ENCODE measurements at regions not wholly inside any gene's neighbourhood (a gene's known extent, or its start where the extent isn't known, plus 50 kb on each side); places are given as distances from the start of the nearest gene placed in this dataset.

- H3K4me1 Mint-ChIP-seq: no peaks in the 10 kb centered on the region
- no peaks in the 10 kb centered on the region for H3K9me3 Mint-ChIP-seq
- H3K27me3 Mint-ChIP-seq (ENCODE audit: low read depth): peaks cover 3% of the 10 kb centered on the region
- no peak overlapping the region for H3K27ac Mint-ChIP-seq
- H3K4me3 Mint-ChIP-seq: no peak overlapping the region
- no peak for TF ChIP-seq CTCF (IDR thresholded peaks at IDR 0.05; ENCODE audit: unreplicated experiment in 3 of 3)
- no peaks in the 10 kb centered on the region for H3K36me3 Mint-ChIP-seq (ENCODE audit: low read depth)
Observed at GRCh38 chr4:73001885-73002284, 67.6 kb downstream of the COX18 start.

- TF ChIP-seq CTCF (IDR thresholded peaks at IDR 0.05; ENCODE audit: unreplicated experiment in 3 of 3): no peak
- no peaks in the 10 kb centered on the region for H3K4me1 Mint-ChIP-seq
- H3K4me3 Mint-ChIP-seq: no peak overlapping the region
- H3K27me3 Mint-ChIP-seq (ENCODE audit: low read depth): no peaks in the 10 kb centered on the region
- H3K36me3 Mint-ChIP-seq (ENCODE audit: low read depth): no peaks in the 10 kb centered on the region
- no peaks in the 10 kb centered on the region for H3K9me3 Mint-ChIP-seq
- H3K27ac Mint-ChIP-seq: no peak overlapping the region
Observed at GRCh38 chr4:72997409-72997808, 72.1 kb downstream of the COX18 start.

GRCh38 chr4:72994670-72995069 lies 74.8 kb downstream of the COX18 start:
- H3K9me3 Mint-ChIP-seq: no peaks in the 10 kb centered on the region
- H3K4me3 Mint-ChIP-seq: no peak overlapping the region
- no peak for TF ChIP-seq CTCF (IDR thresholded peaks at IDR 0.05; ENCODE audit: unreplicated experiment in 3 of 3)
- H3K36me3 Mint-ChIP-seq (ENCODE audit: low read depth): no peaks in the 10 kb centered on the region
- H3K27ac Mint-ChIP-seq: no peak overlapping the region
- H3K4me1 Mint-ChIP-seq: no peaks in the 10 kb centered on the region
- no peaks in the 10 kb centered on the region for H3K27me3 Mint-ChIP-seq (ENCODE audit: low read depth)

GRCh38 chr4:72993876-72994275 lies 75.6 kb downstream of the COX18 start:
- H3K36me3 Mint-ChIP-seq (ENCODE audit: low read depth): no peaks in the 10 kb centered on the region
- H3K4me3 Mint-ChIP-seq: no peak overlapping the region
- TF ChIP-seq CTCF (IDR thresholded peaks at IDR 0.05; ENCODE audit: unreplicated experiment in 3 of 3): no peak
- H3K4me1 Mint-ChIP-seq: no peaks in the 10 kb centered on the region
- H3K27me3 Mint-ChIP-seq (ENCODE audit: low read depth): no peaks in the 10 kb centered on the region
- no peak overlapping the region for H3K27ac Mint-ChIP-seq
- no peaks in the 10 kb centered on the region for H3K9me3 Mint-ChIP-seq

GRCh38 chr4:72991873-72992272 lies 77.6 kb downstream of the COX18 start:
- Mint-ChIP-seq H3K4me1 (no peaks in the 10 kb centered on the region), H3K36me3 (ENCODE audit: low read depth) (no peaks in the 10 kb centered on the region), H3K9me3 (no peaks in the 10 kb centered on the region), H3K4me3 (no peak overlapping the region), H3K27ac (no peak overlapping the region), H3K27me3 (ENCODE audit: low read depth) (no peaks in the 10 kb centered on the region)
- TF ChIP-seq CTCF (IDR thresholded peaks at IDR 0.05; ENCODE audit: unreplicated experiment in 3 of 3): no peak

- TF ChIP-seq CTCF (IDR thresholded peaks at IDR 0.05; ENCODE audit: unreplicated experiment in 3 of 3): no peak
- Mint-ChIP-seq H3K9me3 (no peaks in the 10 kb centered on the region), H3K27me3 (ENCODE audit: low read depth) (peaks cover 3% of the 10 kb centered on the region), H3K27ac (no peak overlapping the region), H3K36me3 (ENCODE audit: low read depth) (no peaks in the 10 kb centered on the region), H3K4me1 (no peaks in the 10 kb centered on the region), H3K4me3 (no peak overlapping the region)
Observed at GRCh38 chr4:72987741-72988729, 81.5 kb downstream of the COX18 start.

Measured in nephron (organoid).